ENCODE measurements at regions not wholly inside any gene's neighbourhood (a gene's known extent, or its start where the extent isn't known, plus 50 kb on each side); places are given as distances from the start of the nearest gene placed in this dataset.

- no CpG with 5 or more reads among the region's 16 CpGs for WGBS, 2 donors (ENCODE audit: extremely low coverage in 2 of 2, insufficient read length in 2 of 2, insufficient replicate concordance in 1 of 2)
- H3K4me2 ChIP-seq (ENCODE audit: insufficient read depth, low read length, poor library complexity, severe bottlenecking): no peak overlapping the region
- no peak overlapping the region for H3K4ac ChIP-seq (ENCODE audit: low read length)
- no peak overlapping the region for H2BK5ac ChIP-seq (ENCODE audit: low read length)
- no peak for DNase-seq (ENCODE audit: low spot score)
- H2BK120ac ChIP-seq (ENCODE audit: low read depth, low read length): no peak overlapping the region
- H3K27ac ChIP-seq (replicated peaks; ENCODE audit: low read length): no peak overlapping the region
- H3K23ac ChIP-seq (ENCODE audit: low read depth, low read length, poor library complexity): no peak overlapping the region
- H3K27me3 ChIP-seq (ENCODE audit: control insufficient read depth in 3 of 3, insufficient read depth in 3 of 3, low read depth in 1 of 3, low read length in 3 of 3): no peaks in the 10 kb centered on the region
- H3K9me3 ChIP-seq (replicated peaks in 1 of 2; ENCODE audit: control insufficient read depth in 2 of 2, insufficient read depth in 1 of 2, low read depth in 1 of 2, low read length in 2 of 2): peaks cover 0 to 2% of the 10 kb centered on the region in 2 donors
- no peak overlapping the region for H3K18ac ChIP-seq (ENCODE audit: low read length)
- H3K14ac ChIP-seq (ENCODE audit: low read length): no peak overlapping the region
- no peak overlapping the region for H2AK5ac ChIP-seq (ENCODE audit: low read depth, low read length)
- H3K4me3 ChIP-seq (ENCODE audit: low read length in 2 of 2): no peak overlapping the region
- H2AFZ ChIP-seq (ENCODE audit: low read length): peak overlapping the region; percentile 80
- H3K79me1 ChIP-seq (ENCODE audit: low read depth, low read length): no peaks in the 10 kb centered on the region
- H3K4me1 ChIP-seq (ENCODE audit: control insufficient read depth in 2 of 2, insufficient read depth in 1 of 2, low read depth in 1 of 2, low read length in 2 of 2): peaks cover 0 to 2% of the 10 kb centered on the region in 2 donors
- peak overlapping the region; percentile 21 for H4K8ac ChIP-seq (ENCODE audit: low read depth, low read length)
- no peak overlapping the region for H3K9ac ChIP-seq (ENCODE audit: low read depth, low read length, poor library complexity)
- no peak overlapping the region for H4K91ac ChIP-seq (ENCODE audit: low read depth, low read length, poor library complexity)
- no peak overlapping the region for H2BK12ac ChIP-seq (ENCODE audit: low read length)
- no peaks in the 10 kb centered on the region for H3K36me3 ChIP-seq (replicated peaks in 1 of 2; ENCODE audit: control insufficient read depth in 2 of 2, insufficient read depth in 2 of 2, low read length in 2 of 2)
- no peak overlapping the region for H2BK15ac ChIP-seq (ENCODE audit: low read length)
Measured at GRCh38 chr17:17416400-17417360, 60.1 kb upstream of the MED9 start.

- Histone ChIP-seq H2AFZ (ENCODE audit: low read length) (no peak overlapping the region), H2BK120ac (ENCODE audit: low read depth, low read length) (no peak overlapping the region), H2AK5ac (ENCODE audit: low read depth, low read length) (no peak overlapping the region), H3K9me3 (replicated peaks in 1 of 2; ENCODE audit: control insufficient read depth in 2 of 2, insufficient read depth in 1 of 2, low read depth in 1 of 2, low read length in 2 of 2) (peaks cover 0 to 8% of the 10 kb centered on the region in 2 donors), H3K4me1 (ENCODE audit: control insufficient read depth in 2 of 2, insufficient read depth in 1 of 2, low read depth in 1 of 2, low read length in 2 of 2) (peaks cover 0 to 2% of the 10 kb centered on the region in 2 donors), H4K91ac (ENCODE audit: low read depth, low read length, poor library complexity) (no peak overlapping the region), H3K4ac (ENCODE audit: low read length) (no peak overlapping the region), H3K27me3 (ENCODE audit: control insufficient read depth in 3 of 3, insufficient read depth in 3 of 3, low read depth in 1 of 3, low read length in 3 of 3) (no peaks in the 10 kb centered on the region), H3K14ac (ENCODE audit: low read length) (no peak overlapping the region), H3K4me3 (ENCODE audit: low read length in 2 of 2) (no peak overlapping the region), H2BK12ac (ENCODE audit: low read length) (no peak overlapping the region), H3K23ac (ENCODE audit: low read depth, low read length, poor library complexity) (no peak overlapping the region), H4K8ac (ENCODE audit: low read depth, low read length) (no peak overlapping the region), H3K36me3 (replicated peaks in 1 of 2; ENCODE audit: control insufficient read depth in 2 of 2, insufficient read depth in 2 of 2, low read length in 2 of 2) (no peaks in the 10 kb centered on the region), H3K27ac (replicated peaks; ENCODE audit: low read length) (no peak overlapping the region), H3K4me2 (ENCODE audit: insufficient read depth, low read length, poor library complexity, severe bottlenecking) (no peak overlapping the region), H3K9ac (ENCODE audit: low read depth, low read length, poor library complexity) (no peak overlapping the region), H3K18ac (ENCODE audit: low read length) (no peak overlapping the region), H2BK5ac (ENCODE audit: low read length) (no peak overlapping the region), H3K79me1 (ENCODE audit: low read depth, low read length) (no peaks in the 10 kb centered on the region), H2BK15ac (ENCODE audit: low read length) (no peak overlapping the region)
- no CpG with 5 or more reads among the region's 5 CpGs for WGBS, 2 donors (ENCODE audit: extremely low coverage in 2 of 2, insufficient read length in 2 of 2, insufficient replicate concordance in 1 of 2)
- no peak for DNase-seq (ENCODE audit: low spot score)
Measured at GRCh38 chr17:17417718-17418181, 59.0 kb upstream of the MED9 start.

- Histone ChIP-seq H3K4me2 (ENCODE audit: insufficient read depth, low read length, poor library complexity, severe bottlenecking) (no peak overlapping the region), H2BK5ac (ENCODE audit: low read length) (no peak overlapping the region), H3K9me3 (replicated peaks in 1 of 2; ENCODE audit: control insufficient read depth in 2 of 2, insufficient read depth in 1 of 2, low read depth in 1 of 2, low read length in 2 of 2) (peaks cover 0 to 8% of the 10 kb centered on the region in 2 donors), H3K23ac (ENCODE audit: low read depth, low read length, poor library complexity) (no peak overlapping the region), H2BK12ac (ENCODE audit: low read length) (no peak overlapping the region), H3K27ac (replicated peaks; ENCODE audit: low read length) (no peak overlapping the region), H2BK120ac (ENCODE audit: low read depth, low read length) (no peak overlapping the region), H2AK5ac (ENCODE audit: low read depth, low read length) (no peak overlapping the region), H3K4ac (ENCODE audit: low read length) (no peak overlapping the region), H3K4me1 (ENCODE audit: control insufficient read depth in 2 of 2, insufficient read depth in 1 of 2, low read depth in 1 of 2, low read length in 2 of 2) (peaks cover 0 to 2% of the 10 kb centered on the region in 2 donors), H3K14ac (ENCODE audit: low read length) (no peak overlapping the region), H3K79me1 (ENCODE audit: low read depth, low read length) (no peaks in the 10 kb centered on the region), H3K18ac (ENCODE audit: low read length) (no peak overlapping the region), H3K36me3 (replicated peaks in 1 of 2; ENCODE audit: control insufficient read depth in 2 of 2, insufficient read depth in 2 of 2, low read length in 2 of 2) (no peaks in the 10 kb centered on the region), H4K8ac (ENCODE audit: low read depth, low read length) (no peak overlapping the region), H3K4me3 (ENCODE audit: low read length in 2 of 2) (no peak overlapping the region), H3K9ac (ENCODE audit: low read depth, low read length, poor library complexity) (no peak overlapping the region), H2AFZ (ENCODE audit: low read length) (no peak overlapping the region), H4K91ac (ENCODE audit: low read depth, low read length, poor library complexity) (no peak overlapping the region), H2BK15ac (ENCODE audit: low read length) (no peak overlapping the region), H3K27me3 (ENCODE audit: control insufficient read depth in 3 of 3, insufficient read depth in 3 of 3, low read depth in 1 of 3, low read length in 3 of 3) (no peaks in the 10 kb centered on the region)
- no CpG with 5 or more reads among the region's 2 CpGs for WGBS, 2 donors (ENCODE audit: extremely low coverage in 2 of 2, insufficient read length in 2 of 2, insufficient replicate concordance in 1 of 2)
- DNase-seq (ENCODE audit: low spot score): no peak
Measured at GRCh38 chr17:17419166-17419565, 57.6 kb upstream of the MED9 start.

GRCh38 chr17:17419631-17420030, 57.2 kb upstream of the MED9 start:
- H2BK5ac ChIP-seq (ENCODE audit: low read length): no peak overlapping the region
- no peak overlapping the region for H3K4me2 ChIP-seq (ENCODE audit: insufficient read depth, low read length, poor library complexity, severe bottlenecking)
- H3K4ac ChIP-seq (ENCODE audit: low read length): no peak overlapping the region
- H3K79me1 ChIP-seq (ENCODE audit: low read depth, low read length): no peaks in the 10 kb centered on the region
- H3K27me3 ChIP-seq (ENCODE audit: control insufficient read depth in 3 of 3, insufficient read depth in 3 of 3, low read depth in 1 of 3, low read length in 3 of 3): no peaks in the 10 kb centered on the region
- H2AK5ac ChIP-seq (ENCODE audit: low read depth, low read length): no peak overlapping the region
- no CpG with 5 or more reads among the region's 4 CpGs for WGBS, 2 donors (ENCODE audit: extremely low coverage in 2 of 2, insufficient read length in 2 of 2, insufficient replicate concordance in 1 of 2)
- no peak overlapping the region for H3K18ac ChIP-seq (ENCODE audit: low read length)
- H3K27ac ChIP-seq (replicated peaks; ENCODE audit: low read length): no peak overlapping the region
- no peak overlapping the region for H2BK12ac ChIP-seq (ENCODE audit: low read length)
- H3K23ac ChIP-seq (ENCODE audit: low read depth, low read length, poor library complexity): no peak overlapping the region
- H2AFZ ChIP-seq (ENCODE audit: low read length): no peak overlapping the region
- no peak overlapping the region for H2BK15ac ChIP-seq (ENCODE audit: low read length)
- no peak overlapping the region for H3K4me3 ChIP-seq (ENCODE audit: low read length in 2 of 2)
- no peak overlapping the region for H3K9ac ChIP-seq (ENCODE audit: low read depth, low read length, poor library complexity)
- no peak overlapping the region for H3K14ac ChIP-seq (ENCODE audit: low read length)
- H3K9me3 ChIP-seq (replicated peaks in 1 of 2; ENCODE audit: control insufficient read depth in 2 of 2, insufficient read depth in 1 of 2, low read depth in 1 of 2, low read length in 2 of 2): peaks cover 3 to 13% of the 10 kb centered on the region in 2 donors
- H3K36me3 ChIP-seq (replicated peaks in 1 of 2; ENCODE audit: control insufficient read depth in 2 of 2, insufficient read depth in 2 of 2, low read length in 2 of 2): no peaks in the 10 kb centered on the region
- no peak for DNase-seq (ENCODE audit: low spot score)
- peaks cover 0 to 2% of the 10 kb centered on the region in 2 donors for H3K4me1 ChIP-seq (ENCODE audit: control insufficient read depth in 2 of 2, insufficient read depth in 1 of 2, low read depth in 1 of 2, low read length in 2 of 2)
- no peak overlapping the region for H2BK120ac ChIP-seq (ENCODE audit: low read depth, low read length)
- H4K91ac ChIP-seq (ENCODE audit: low read depth, low read length, poor library complexity): no peak overlapping the region
- no peak overlapping the region for H4K8ac ChIP-seq (ENCODE audit: low read depth, low read length)

Measured in neuronal stem cell (in vitro differentiated cells).